Colonic mucosa (tissue), 4 donors: ENCODE measurements at regions not wholly inside any gene's neighbourhood (a gene's known extent, or its start where the extent isn't known, plus 50 kb on each side); places are given as distances from the start of the nearest gene placed in this dataset.

Experiments
- DNase-seq: peaks from one replicate; pipeline ENCODE4 v3.0.0-alpha.2; 2020
- H3K27ac ChIP-seq: fragments of 200-600 bp; one replicate; pipeline ENCODE4 v1.8.0; 2021
- H3K27me3 ChIP-seq: fragments of 200-600 bp; one replicate; pipeline ENCODE4 v1.8.0; 2021
- H3K36me3 ChIP-seq: fragments of 200-600 bp; one replicate; pipeline ENCODE4 v1.8.0; 2021
- H3K4me1 ChIP-seq: fragments of 200-600 bp; one replicate; pipeline ENCODE4 v1.8.0; 2021; ENCODE audit warnings: mild to moderate bottlenecking
- H3K4me3 ChIP-seq: fragments of 200-600 bp; one replicate; pipeline ENCODE4 v1.8.0; 2021
- H3K9ac ChIP-seq, 2 donors: one replicate each; pipeline ENCODE4 v1.7.0; 2013; ENCODE audit warnings: control low read depth in 2 of 2, low read depth in 2 of 2, low read length in 2 of 2
- H3K9me3 ChIP-seq: fragments of 200-600 bp; one replicate; pipeline ENCODE4 v1.8.0; 2021
- CTCF ChIP-seq: fragments of 200-600 bp; IDR thresholded peaks from one replicate; pipeline ENCODE4 v1.8.0; 2022; ENCODE audit warnings: antibody characterized with exemption, mild to moderate bottlenecking
- intact Hi-C: fragments of 100-400 bp; cut with DNase I; formaldehyde crosslinking; loops from one replicate; pipeline ENCODE4 v1.14.1; 2022
- donor health status: healthy.
- donor health status: DM: no; HTN: no; CAD: no.
- donor health status: DM: no; HTN: no; CAD: no.

GRCh38 chr11:128089962-128090361 is 497.4 kb downstream of the ETS1 start:
- DNase-seq, result no peak
- Histone ChIP-seq H3K36me3 (no peaks in the 10 kb centered on the region), H3K27ac (no peak overlapping the region), H3K4me3 (no peak overlapping the region), H3K4me1 (no peaks in the 10 kb centered on the region), H3K9ac (no peak overlapping the region), H3K27me3 (no peaks in the 10 kb centered on the region), H3K9me3 (no peaks in the 10 kb centered on the region)
- no peak for TF ChIP-seq CTCF
- intact Hi-C loops, result no loop called here

- Histone ChIP-seq H3K27me3 (no peaks in the 10 kb centered on the region), H3K27ac (no peak overlapping the region), H3K36me3 (no peaks in the 10 kb centered on the region), H3K9ac (no peak overlapping the region), H3K9me3 (no peaks in the 10 kb centered on the region), H3K4me3 (no peak overlapping the region), H3K4me1 (no peaks in the 10 kb centered on the region)
- intact Hi-C loops, result no loop called here
- DNase-seq, result no peak
- TF ChIP-seq CTCF, result no peak
Observed at GRCh38 chr11:128086794-128087193, 500.6 kb downstream of the ETS1 start.

GRCh38 chr11:128085276-128085675 is 502.1 kb downstream of the ETS1 start:
- intact Hi-C loops, result no loop called here
- Histone ChIP-seq H3K27ac (no peak overlapping the region), H3K27me3 (no peaks in the 10 kb centered on the region), H3K36me3 (no peaks in the 10 kb centered on the region), H3K9me3 (no peaks in the 10 kb centered on the region), H3K4me1 (no peaks in the 10 kb centered on the region), H3K4me3 (no peak overlapping the region), H3K9ac (no peak overlapping the region)
- TF ChIP-seq CTCF, result no peak
- no peak for DNase-seq

GRCh38 chr11:128082574-128082973 is 504.8 kb downstream of the ETS1 start:
- Histone ChIP-seq H3K36me3 (no peaks in the 10 kb centered on the region), H3K27me3 (no peaks in the 10 kb centered on the region)
- intact Hi-C loops, result no loop called here

GRCh38 chr11:128069665-128070064 is 517.7 kb downstream of the ETS1 start:
- intact Hi-C loops, result no loop called here
- H3K9me3 ChIP-seq, result no peaks in the 10 kb centered on the region
- no peaks in the 10 kb centered on the region for H3K36me3 ChIP-seq
- H3K9ac ChIP-seq, result no peak overlapping the region
- H3K4me1 ChIP-seq, result no peaks in the 10 kb centered on the region
- H3K27ac ChIP-seq, result no peak overlapping the region
- H3K4me3 ChIP-seq, result no peak overlapping the region
- H3K27me3 ChIP-seq, result no peaks in the 10 kb centered on the region
- no peak for DNase-seq
- TF ChIP-seq CTCF, result no peak

More at GRCh38 chr11:128082574-128082973, 504.8 kb downstream of the ETS1 start:
- TF ChIP-seq CTCF, result no peak
- Histone ChIP-seq H3K9ac (no peak overlapping the region), H3K27ac (no peak overlapping the region), H3K4me3 (no peak overlapping the region), H3K4me1 (no peaks in the 10 kb centered on the region), H3K9me3 (no peaks in the 10 kb centered on the region)
- no peak for DNase-seq

- no peak overlapping the region for H3K9ac ChIP-seq
- H3K27me3 ChIP-seq, result no peaks in the 10 kb centered on the region
- H3K27ac ChIP-seq, result no peak overlapping the region
- no peaks in the 10 kb centered on the region for H3K4me1 ChIP-seq
- no peaks in the 10 kb centered on the region for H3K9me3 ChIP-seq
- no peaks in the 10 kb centered on the region for H3K36me3 ChIP-seq
- no peak for TF ChIP-seq CTCF
- intact Hi-C loops, result no loop called here
- DNase-seq, result no peak
- no peak overlapping the region for H3K4me3 ChIP-seq
Observed at GRCh38 chr11:128067780-128068179, 519.6 kb downstream of the ETS1 start.
